Activated B cell treated with CpG ODN at 0.5 μM for 24 hours (primary cell): ENCODE measurements at regions not wholly inside any gene's neighbourhood (a gene's known extent, or its start where the extent isn't known, plus 50 kb on each side); places are given as distances from the start of the nearest gene placed in this dataset.

Experiments used
- ATAC-seq: fragments of 200-7000 bp; cut with Tn5 transposase; one replicate; pipeline ENCODE4 v1.10.0; 2021; ENCODE audit warnings: low read depth, mild to moderate bottlenecking, moderate library complexity
- CTCF ChIA-PET: fragments of 350-600 bp; sonication (Branson Sonifier 250); formaldehyde crosslinking; loops from one replicate; lab custom pipeline; 2021; ENCODE audit warnings: antibody characterized with exemption; lab: Charles Lee
- POLR2A ChIA-PET: fragments of 350-600 bp; sonication (Branson Sonifier 250); formaldehyde crosslinking; loops from one replicate; lab custom pipeline; 2021; ENCODE audit warnings: antibody characterized with exemption; lab: Charles Lee
- DNase-seq: peaks from one replicate; pipeline ENCODE4 v3.0.0; 2022
- H3K27ac Mint-ChIP-seq: one replicate; pipeline ENCODE4 v1.8.0; 2020; ENCODE audit warnings: mixed read lengths
- H3K27me3 Mint-ChIP-seq: one replicate; pipeline ENCODE4 v1.8.0; 2021; ENCODE audit warnings: mixed read lengths
- H3K36me3 Mint-ChIP-seq: one replicate; pipeline ENCODE4 v1.8.0; 2021; ENCODE audit warnings: low read depth, mixed read lengths
- H3K4me1 Mint-ChIP-seq: one replicate; pipeline ENCODE4 v1.8.0; 2021; ENCODE audit warnings: mixed read lengths
- H3K4me3 Mint-ChIP-seq: one replicate; pipeline ENCODE4 v1.8.0; 2020; ENCODE audit warnings: mild to moderate bottlenecking, mixed read lengths
- H3K9me3 Mint-ChIP-seq: one replicate; pipeline ENCODE4 v1.8.0; 2020; ENCODE audit warnings: mixed read lengths
- CTCF ChIP-seq: fragments of 200-600 bp; IDR thresholded peaks from one replicate; pipeline ENCODE4 v1.8.0; 2022; ENCODE audit warnings: antibody characterized with exemption, mild to moderate bottlenecking
- intact Hi-C: fragments of 100-400 bp; cut with micrococcal nuclease; formaldehyde crosslinking; loops from one replicate; pipeline ENCODE4 v1.15.1; 2024

GRCh38 chr6:19443411-19443810 is 393.8 kb upstream of the ID4 start:
- H3K27me3 Mint-ChIP-seq: no peaks in the 10 kb centered on the region
- no peak for TF ChIP-seq CTCF
- no peaks in the 10 kb centered on the region for H3K4me1 Mint-ChIP-seq
- intact Hi-C loops: no loop called here
- no peaks in the 10 kb centered on the region for H3K36me3 Mint-ChIP-seq
- H3K27ac Mint-ChIP-seq: no peak overlapping the region
- CTCF ChIA-PET: no interaction called here
- H3K9me3 Mint-ChIP-seq: peaks cover 5% of the 10 kb centered on the region
- ATAC-seq (no peak), DNase-seq (no peak)
- no peak overlapping the region for H3K4me3 Mint-ChIP-seq
- POLR2A ChIA-PET: no interaction called here

- CTCF ChIA-PET: no interaction called here
- ATAC-seq: no peak
- intact Hi-C loops: no loop called here
- POLR2A ChIA-PET: no interaction called here
- no peak overlapping the region for H3K4me3 Mint-ChIP-seq
- no peaks in the 10 kb centered on the region for H3K4me1 Mint-ChIP-seq
- TF ChIP-seq CTCF: no peak
- no peak for DNase-seq
- peaks cover 5% of the 10 kb centered on the region for H3K9me3 Mint-ChIP-seq
- no peak overlapping the region for H3K27ac Mint-ChIP-seq
- no peaks in the 10 kb centered on the region for H3K36me3 Mint-ChIP-seq
- H3K27me3 Mint-ChIP-seq: no peaks in the 10 kb centered on the region
These were observed 393.1 kb upstream of the ID4 start for GRCh38 chr6:19444041-19444440.

DNA sequence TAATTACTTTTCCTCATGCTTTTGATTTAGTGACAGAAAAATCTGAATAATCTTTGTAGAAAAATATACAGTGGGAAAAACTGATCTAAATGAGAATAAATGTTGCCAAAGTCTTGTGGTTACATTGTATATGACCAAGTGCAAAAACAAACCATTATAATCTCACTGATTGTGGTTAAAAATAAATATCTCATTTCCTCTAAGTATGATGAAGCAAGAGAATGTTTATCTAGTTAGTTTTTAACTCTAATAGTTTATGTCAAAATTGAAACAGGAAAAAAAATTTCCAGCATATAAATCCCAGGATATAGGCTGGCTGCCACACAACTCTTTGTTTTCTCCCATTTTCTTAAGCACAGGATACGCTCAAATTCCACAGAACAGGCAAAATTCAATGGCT is 392.7 kb upstream of the ID4 start:
- Mint-ChIP-seq H3K4me1 (no peaks in the 10 kb centered on the region), H3K27ac (no peak overlapping the region), H3K36me3 (no peaks in the 10 kb centered on the region), H3K27me3 (no peaks in the 10 kb centered on the region), H3K4me3 (no peak overlapping the region), H3K9me3 (peaks cover 5% of the 10 kb centered on the region)
- ChIA-PET POLR2A (no interaction called here), CTCF (no interaction called here)
- no peak for DNase-seq
- no peak for ATAC-seq
- intact Hi-C loops: no loop called here
- TF ChIP-seq CTCF: no peak

DNA sequence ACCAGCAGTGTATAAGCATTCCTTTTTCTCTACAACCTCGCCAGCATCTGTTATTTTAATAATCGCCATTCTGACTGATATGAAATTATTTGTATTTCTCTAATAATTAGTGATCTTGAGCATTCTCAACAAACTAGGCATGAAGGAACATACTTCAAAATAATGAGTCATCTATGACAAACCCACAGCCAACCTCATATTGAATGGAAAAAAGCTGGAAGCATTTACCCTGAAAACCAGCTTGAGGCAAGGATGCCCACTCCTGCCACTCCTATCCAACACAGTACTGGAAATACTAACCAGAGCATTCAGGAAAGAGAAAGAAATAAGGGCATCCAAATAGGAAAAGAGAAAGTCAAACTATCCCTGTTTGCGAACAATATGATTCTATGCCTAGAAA is 390.6 kb upstream of the ID4 start:
- Mint-ChIP-seq H3K4me1 (no peaks in the 10 kb centered on the region), H3K36me3 (no peaks in the 10 kb centered on the region), H3K27me3 (no peaks in the 10 kb centered on the region), H3K27ac (no peak overlapping the region), H3K4me3 (no peak overlapping the region), H3K9me3 (peaks cover 5% of the 10 kb centered on the region)
- no peak for ATAC-seq
- POLR2A ChIA-PET: no interaction called here
- CTCF ChIA-PET: no interaction called here
- intact Hi-C loops: no loop called here
- DNase-seq: no peak
- no peak for TF ChIP-seq CTCF

DNA sequence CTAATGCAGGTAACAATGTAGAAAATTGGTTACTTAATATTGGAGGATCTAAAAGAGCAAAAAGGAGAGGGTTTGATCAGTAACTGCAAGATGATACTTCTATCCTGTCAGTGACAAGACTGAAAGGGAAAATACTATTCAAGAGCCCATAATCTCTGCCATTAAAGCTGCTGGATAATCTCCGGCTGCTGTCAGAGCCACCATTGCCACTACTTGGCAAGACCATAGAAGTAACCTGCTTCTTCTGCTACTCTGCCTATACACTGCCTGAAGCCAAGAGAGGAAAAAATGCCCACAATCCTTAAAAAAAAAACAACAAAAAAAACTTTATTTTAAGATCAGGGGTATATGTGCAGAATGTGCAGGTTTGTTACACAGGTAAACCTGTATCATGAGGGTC is 386.5 kb upstream of the ID4 start:
- CTCF ChIA-PET: no interaction called here
- no peak overlapping the region for H3K27ac Mint-ChIP-seq
- intact Hi-C loops: no loop called here
- POLR2A ChIA-PET: no interaction called here
- no peak overlapping the region for H3K4me3 Mint-ChIP-seq
- TF ChIP-seq CTCF: no peak
- H3K36me3 Mint-ChIP-seq: no peaks in the 10 kb centered on the region
- H3K27me3 Mint-ChIP-seq: no peaks in the 10 kb centered on the region
- no peak for ATAC-seq
- peaks cover 5% of the 10 kb centered on the region for H3K9me3 Mint-ChIP-seq
- no peaks in the 10 kb centered on the region for H3K4me1 Mint-ChIP-seq
- no peak for DNase-seq
